ENCODE measurements at regions not wholly inside any gene's neighbourhood (a gene's known extent, or its start where the extent isn't known, plus 50 kb on each side); places are given as distances from the start of the nearest gene placed in this dataset.

GRCh38 chr2:200744201-200744602 lies 67.5 kb upstream of the BZW1 start:
- Histone ChIP-seq H3K27ac (ENCODE audit: control insufficient read depth, insufficient read depth, low read length) (no peak overlapping the region), H2AFZ (ENCODE audit: control insufficient read depth, low read length) (no peak overlapping the region)

GRCh38 chr2:200746301-200746700 lies 65.4 kb upstream of the BZW1 start:
- Histone ChIP-seq H3K4me1 (ENCODE audit: control insufficient read depth, extremely low read depth, insufficient read depth, low read length) (peaks cover under 1% of the 10 kb centered on the region), H3K9ac (ENCODE audit: control insufficient read depth, extremely low read depth, insufficient read depth, low read length) (no peak overlapping the region), H2AFZ (ENCODE audit: control insufficient read depth, low read length) (no peak overlapping the region), H3K27ac (ENCODE audit: control insufficient read depth, insufficient read depth, low read length) (no peak overlapping the region), H3K9me1 (ENCODE audit: control insufficient read depth, extremely low read depth, insufficient read depth, low read length) (no peaks in the 10 kb centered on the region), H3K4me2 (ENCODE audit: control insufficient read depth, extremely low read depth, insufficient read depth, low read depth, low read length) (no peak overlapping the region), H3K9me3 (ENCODE audit: control insufficient read depth, low read depth, low read length) (no peaks in the 10 kb centered on the region), H3K4me3 (ENCODE audit: control insufficient read depth in 2 of 3, extremely low read depth in 1 of 3, insufficient read depth in 2 of 3, low read depth in 1 of 3, low read length in 3 of 3) (no peak overlapping the region), H3K27me3 (ENCODE audit: control insufficient read depth, extremely low read depth, insufficient read depth, low read length) (no peaks in the 10 kb centered on the region), H4K20me1 (ENCODE audit: control insufficient read depth, extremely low read depth, insufficient read depth, low read length) (no peaks in the 10 kb centered on the region), H3K36me3 (ENCODE audit: control insufficient read depth in 2 of 2, extremely low read depth in 1 of 2, insufficient read depth in 2 of 2, low read length in 2 of 2) (no peaks in the 10 kb centered on the region), H3K79me2 (ENCODE audit: control insufficient read depth, insufficient read depth, low read length) (no peaks in the 10 kb centered on the region)
- dilution Hi-C loops (cut with MboI; ENCODE audit: extremely low pct_ligation_motif_present, low sequenced_read_pairs) = no loop called here
- FAIRE-seq (no peak), DNase-seq (ENCODE audit: low read depth, low spot score) (no peak)
- TF ChIP-seq EZH2 (IDR thresholded peaks at IDR 0.05; ENCODE audit: low read length) (no peak), CTCF (optimal IDR thresholded peaks at IDR 0.05 in 1 of 3, IDR thresholded peaks at IDR 0.05 in 1 of 3, conservative IDR thresholded peaks at IDR 0.05 in 1 of 3; ENCODE audit: extremely low read depth in 1 of 3, insufficient read depth in 2 of 3, low read length in 3 of 3) (no peak)

More at GRCh38 chr2:200744201-200744602, 67.5 kb upstream of the BZW1 start:
- H3K9ac ChIP-seq (ENCODE audit: control insufficient read depth, extremely low read depth, insufficient read depth, low read length) = no peak overlapping the region
- H3K4me2 ChIP-seq (ENCODE audit: control insufficient read depth, extremely low read depth, insufficient read depth, low read depth, low read length) = no peak overlapping the region
- H3K4me1 ChIP-seq (ENCODE audit: control insufficient read depth, extremely low read depth, insufficient read depth, low read length) = no peaks in the 10 kb centered on the region
- H3K4me3 ChIP-seq (ENCODE audit: control insufficient read depth in 2 of 3, extremely low read depth in 1 of 3, insufficient read depth in 2 of 3, low read depth in 1 of 3, low read length in 3 of 3) = no peak overlapping the region
- DNase-seq (ENCODE audit: low read depth, low spot score) (no peak), FAIRE-seq (no peak)
- no peaks in the 10 kb centered on the region for H3K27me3 ChIP-seq (ENCODE audit: control insufficient read depth, extremely low read depth, insufficient read depth, low read length)
- no peaks in the 10 kb centered on the region for H3K79me2 ChIP-seq (ENCODE audit: control insufficient read depth, insufficient read depth, low read length)
- H3K9me3 ChIP-seq (ENCODE audit: control insufficient read depth, low read depth, low read length) = no peaks in the 10 kb centered on the region
- H3K9me1 ChIP-seq (ENCODE audit: control insufficient read depth, extremely low read depth, insufficient read depth, low read length) = no peaks in the 10 kb centered on the region
- no peaks in the 10 kb centered on the region for H3K36me3 ChIP-seq (ENCODE audit: control insufficient read depth in 2 of 2, extremely low read depth in 1 of 2, insufficient read depth in 2 of 2, low read length in 2 of 2)
- dilution Hi-C loops (cut with MboI; ENCODE audit: extremely low pct_ligation_motif_present, low sequenced_read_pairs) = no loop called here
- TF ChIP-seq EZH2 (IDR thresholded peaks at IDR 0.05; ENCODE audit: low read length) (no peak), CTCF (optimal IDR thresholded peaks at IDR 0.05 in 1 of 3, IDR thresholded peaks at IDR 0.05 in 1 of 3, conservative IDR thresholded peaks at IDR 0.05 in 1 of 3; ENCODE audit: extremely low read depth in 1 of 3, insufficient read depth in 2 of 3, low read length in 3 of 3) (no peak)
- H4K20me1 ChIP-seq (ENCODE audit: control insufficient read depth, extremely low read depth, insufficient read depth, low read length) = no peaks in the 10 kb centered on the region

Measured in keratinocyte (primary cell).